WERI-Rb-1 (cell line): ENCODE measurements at regions not wholly inside any gene's neighbourhood (a gene's known extent, or its start where the extent isn't known, plus 50 kb on each side); places are given as distances from the start of the nearest gene placed in this dataset.
"Not testable (repeated sequence)": the region's sequence is repeated elsewhere in the genome, so short reads cannot be mapped to it uniquely, and the experiment has no call there.

Experiments used
- DNase-seq: peaks from one replicate; pipeline ENCODE4 v3.0.0-alpha.2; 2020
- H3K27ac ChIP-seq: fragments of 250-450 bp; sonication (Bioruptor Pico); 2 replicates; pipeline ENCODE4 v1.5.1; 2020; ENCODE audit warnings: mild to moderate bottlenecking, moderate library complexity
- H3K27me3 ChIP-seq: fragments of 250-450 bp; sonication (Bioruptor Pico); 2 replicates; pipeline ENCODE4 v1.5.1; 2021; ENCODE audit warnings: mild to moderate bottlenecking, low read depth, moderate library complexity; ENCODE audit not compliant: insufficient read depth, severe bottlenecking
- H3K36me3 ChIP-seq: fragments of 250-450 bp; sonication (Bioruptor Pico); 2 replicates; pipeline ENCODE4 v1.5.1; 2020; ENCODE audit warnings: mild to moderate bottlenecking, moderate library complexity
- H3K4me3 ChIP-seq: 2 replicates; pipeline ENCODE4 v1.5.1; 2011; ENCODE audit warnings: low read depth, mild to moderate bottlenecking, control low read depth, low read length
- H3K9me3 ChIP-seq: fragments of 250-450 bp; sonication (Bioruptor Pico); 2 replicates; pipeline ENCODE4 v1.5.1; 2021; ENCODE audit warnings: mild to moderate bottlenecking, moderate library complexity; ENCODE audit not compliant: severe bottlenecking
- TF ChIP-seq, protein P1 (sequence below): IDR thresholded peaks from 2 replicates; pipeline ENCODE4 v1.5.1; 2011; ENCODE audit warnings: low read depth, mild to moderate bottlenecking, control low read depth, inconsistent platforms, low read length

DNA sequence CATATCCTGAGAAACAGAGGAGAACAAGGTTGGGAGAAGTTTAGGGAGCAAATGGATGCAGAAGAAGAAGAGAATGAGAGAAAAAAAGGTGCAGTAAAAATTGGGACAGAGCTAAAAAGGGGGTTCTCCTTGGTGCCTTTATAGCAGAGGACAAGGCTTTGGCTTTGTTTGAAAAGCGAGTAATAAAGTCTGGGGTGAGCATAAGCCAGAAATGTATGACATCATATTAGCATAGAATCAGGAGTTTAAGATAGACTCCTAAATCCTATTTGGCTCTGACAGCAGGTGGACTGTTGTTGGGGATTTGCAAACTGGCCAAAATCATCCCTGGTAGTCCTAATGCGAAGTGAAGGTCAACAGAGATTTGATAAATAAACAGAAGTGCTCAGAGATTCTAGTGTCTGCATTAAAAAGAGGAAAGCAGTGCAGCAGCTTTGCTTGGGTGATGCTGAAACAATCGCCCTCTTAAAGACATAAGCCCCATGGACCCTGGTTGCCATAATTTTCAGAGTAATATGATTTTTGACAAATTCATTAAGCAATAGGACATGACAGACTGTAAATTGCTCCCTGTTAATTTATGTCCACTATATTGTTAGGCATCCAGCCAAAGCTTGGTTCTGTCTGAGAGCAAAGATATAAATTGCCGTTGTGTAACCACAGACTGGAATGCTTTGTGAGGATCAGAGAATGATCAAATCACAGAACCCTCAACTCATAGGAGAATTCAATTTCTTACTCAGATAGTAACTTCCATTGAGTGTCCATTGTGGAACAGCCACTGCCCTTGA, 385.0 kb upstream of the NFIA start:
- peak; percentile 10 for DNase-seq
- no peaks in the 10 kb centered on the region for H3K9me3 ChIP-seq
- no peak overlapping the region for H3K27ac ChIP-seq
- no peak overlapping the region for H3K4me3 ChIP-seq
- H3K36me3 ChIP-seq: no peaks in the 10 kb centered on the region
- TF ChIP-seq, protein P1, sequence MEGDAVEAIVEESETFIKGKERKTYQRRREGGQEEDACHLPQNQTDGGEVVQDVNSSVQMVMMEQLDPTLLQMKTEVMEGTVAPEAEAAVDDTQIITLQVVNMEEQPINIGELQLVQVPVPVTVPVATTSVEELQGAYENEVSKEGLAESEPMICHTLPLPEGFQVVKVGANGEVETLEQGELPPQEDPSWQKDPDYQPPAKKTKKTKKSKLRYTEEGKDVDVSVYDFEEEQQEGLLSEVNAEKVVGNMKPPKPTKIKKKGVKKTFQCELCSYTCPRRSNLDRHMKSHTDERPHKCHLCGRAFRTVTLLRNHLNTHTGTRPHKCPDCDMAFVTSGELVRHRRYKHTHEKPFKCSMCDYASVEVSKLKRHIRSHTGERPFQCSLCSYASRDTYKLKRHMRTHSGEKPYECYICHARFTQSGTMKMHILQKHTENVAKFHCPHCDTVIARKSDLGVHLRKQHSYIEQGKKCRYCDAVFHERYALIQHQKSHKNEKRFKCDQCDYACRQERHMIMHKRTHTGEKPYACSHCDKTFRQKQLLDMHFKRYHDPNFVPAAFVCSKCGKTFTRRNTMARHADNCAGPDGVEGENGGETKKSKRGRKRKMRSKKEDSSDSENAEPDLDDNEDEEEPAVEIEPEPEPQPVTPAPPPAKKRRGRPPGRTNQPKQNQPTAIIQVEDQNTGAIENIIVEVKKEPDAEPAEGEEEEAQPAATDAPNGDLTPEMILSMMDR: no peak
- H3K27me3 ChIP-seq: no peaks in the 10 kb centered on the region

DNA sequence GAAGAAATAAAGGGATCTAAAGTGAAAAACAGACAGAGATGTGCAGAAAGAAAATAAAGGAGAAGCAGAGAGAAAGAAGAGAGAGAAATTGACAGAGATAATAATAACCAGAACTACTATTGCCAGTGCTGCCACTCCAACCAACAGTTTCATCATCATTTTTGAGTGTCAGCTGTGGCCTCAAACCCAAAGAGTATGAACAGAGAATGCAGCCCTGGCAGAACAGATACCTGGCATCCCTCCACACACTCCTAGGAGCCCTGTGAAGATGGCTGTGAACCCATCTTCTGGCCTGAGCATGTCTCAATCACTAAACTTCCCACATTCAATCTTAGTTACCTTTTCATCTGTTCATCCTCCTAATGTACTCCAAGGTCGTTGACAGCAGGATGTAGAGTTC, 385.8 kb upstream of the NFIA start:
- TF ChIP-seq, protein P1: no peak
- no peak overlapping the region for H3K27ac ChIP-seq

DNA sequence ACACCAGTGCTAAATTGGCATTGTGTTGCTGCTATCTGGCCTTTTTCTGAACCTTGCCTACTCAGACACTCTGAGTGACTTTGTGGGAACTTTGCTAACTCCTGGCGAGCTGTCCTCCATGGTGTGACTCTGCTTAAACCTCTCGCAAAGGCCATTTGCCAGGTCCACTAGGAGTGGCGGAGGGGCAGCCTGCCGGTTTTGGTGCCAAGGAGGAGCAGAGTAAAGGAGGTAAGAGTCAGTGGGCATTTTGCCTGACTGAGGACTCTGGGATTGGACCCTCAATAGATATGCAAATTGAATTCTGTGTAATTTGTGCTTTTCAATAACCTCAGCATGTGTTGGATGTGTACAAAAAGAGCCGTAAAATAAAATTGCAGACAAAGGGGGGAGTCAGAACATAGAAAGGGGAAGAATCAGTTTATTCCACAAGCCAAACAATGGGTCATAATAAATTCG, 386.6 kb upstream of the NFIA start:
- DNase-seq: no peak
- Histone ChIP-seq H3K27ac (no peak overlapping the region), H3K36me3 (no peaks in the 10 kb centered on the region), H3K27me3 (no peaks in the 10 kb centered on the region), H3K9me3 (no peaks in the 10 kb centered on the region), H3K4me3 (no peak overlapping the region)
- TF ChIP-seq, protein P1: no peak

More for the DNA sequence above, 385.8 kb upstream of the NFIA start:
- H3K4me3 ChIP-seq: no peak overlapping the region
- H3K9me3 ChIP-seq: no peaks in the 10 kb centered on the region
- DNase-seq: no peak
- H3K36me3 ChIP-seq: no peaks in the 10 kb centered on the region
- H3K27me3 ChIP-seq: no peaks in the 10 kb centered on the region

DNA sequence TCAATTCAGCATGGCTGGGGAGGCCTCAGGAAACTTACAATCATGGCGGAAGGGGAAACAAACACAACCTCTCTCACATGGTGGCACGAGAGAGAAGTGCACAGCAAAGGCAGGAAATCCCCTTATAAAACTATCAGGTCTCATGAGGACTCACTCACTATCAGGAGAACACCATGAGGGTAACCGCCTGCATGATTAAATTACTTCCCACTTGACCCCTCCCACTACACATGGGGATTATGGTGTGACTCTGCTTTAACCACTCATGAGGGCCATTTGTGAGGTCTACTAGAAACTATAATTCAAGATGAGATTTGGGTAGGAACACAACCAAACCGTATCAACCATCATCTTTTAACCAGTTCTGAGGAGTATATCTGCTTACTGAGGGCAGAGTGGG, 387.4 kb upstream of the NFIA start:
- H3K27ac ChIP-seq: no peak overlapping the region
- DNase-seq: no peak
- TF ChIP-seq, protein P1: no peak

DNA sequence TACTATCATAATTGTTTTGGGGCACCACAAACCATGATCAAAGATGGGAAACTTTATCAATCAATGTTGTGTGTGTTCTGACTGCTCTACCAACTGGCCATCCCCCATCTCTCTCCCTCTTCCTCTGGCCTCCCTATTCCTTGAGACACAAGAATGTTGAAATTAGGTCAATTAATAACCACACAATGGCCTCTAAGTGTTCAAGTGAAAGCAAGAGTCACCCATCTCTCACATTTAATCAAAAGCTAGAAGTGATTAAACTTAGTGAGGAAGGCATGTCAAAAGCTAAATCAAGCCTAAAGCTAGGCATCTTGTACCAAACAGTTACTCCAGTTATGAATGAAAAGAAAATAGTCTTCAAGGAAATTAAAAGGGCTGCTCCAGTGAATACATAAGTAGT, 390.3 kb upstream of the NFIA start:
- DNase-seq: no peak
- Histone ChIP-seq H3K4me3 (no peak overlapping the region), H3K27me3 (no peaks in the 10 kb centered on the region), H3K9me3 (no peaks in the 10 kb centered on the region), H3K27ac (no peak overlapping the region), H3K36me3 (no peaks in the 10 kb centered on the region)
- TF ChIP-seq, protein P1: no peak

More for the DNA sequence above, 387.4 kb upstream of the NFIA start:
- H3K27me3 ChIP-seq: no peaks in the 10 kb centered on the region
- no peaks in the 10 kb centered on the region for H3K9me3 ChIP-seq
- no peaks in the 10 kb centered on the region for H3K36me3 ChIP-seq
- H3K4me3 ChIP-seq: no peak overlapping the region

DNA sequence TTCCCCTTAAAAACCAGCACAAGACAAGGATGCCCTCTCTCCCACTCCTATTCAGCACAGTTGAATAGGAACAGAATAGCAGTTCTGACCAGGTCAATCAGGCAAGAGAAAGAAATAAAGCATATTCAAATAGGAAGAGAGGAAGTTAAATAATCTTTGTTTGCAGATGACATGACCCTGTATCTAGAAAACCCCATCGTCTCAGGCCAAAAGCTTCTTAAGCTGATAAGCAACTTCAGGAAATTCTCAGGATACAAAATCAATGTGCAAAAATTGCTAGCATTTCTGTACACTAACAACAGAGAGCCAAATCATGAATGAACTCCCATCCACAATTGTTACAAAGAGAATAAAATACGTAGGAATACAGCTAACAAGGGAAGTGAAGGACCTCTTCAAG, 394.1 kb upstream of the NFIA start:
- H3K4me3 ChIP-seq, H3K27ac ChIP-seq, H3K27me3 ChIP-seq, H3K36me3 ChIP-seq, DNase-seq, H3K9me3 ChIP-seq: not testable (repeated sequence)
